Hepatocyte (in vitro differentiated cells): ENCODE measurements at regions not wholly inside any gene's neighbourhood (a gene's known extent, or its start where the extent isn't known, plus 50 kb on each side); places are given as distances from the start of the nearest gene placed in this dataset.

Source experiments
- EZH2phosphoT487 ChIP-seq: fragments of 200-600 bp; sonication (generic); IDR thresholded peaks from one replicate; pipeline ENCODE4 v1.6.1; 2018; ENCODE audit warnings: antibody characterized with exemption, mild to moderate bottlenecking, low read depth, moderate library complexity; ENCODE audit not compliant: unreplicated experiment, severe bottlenecking
- TF ChIP-seq, protein P1 (sequence below): fragments of 200-600 bp; sonication (generic); IDR thresholded peaks from 2 replicates; pipeline ENCODE4 v1.5.1; 2016; ENCODE audit warnings: antibody characterized with exemption, mild to moderate bottlenecking; ENCODE audit not compliant: poor library complexity

DNA sequence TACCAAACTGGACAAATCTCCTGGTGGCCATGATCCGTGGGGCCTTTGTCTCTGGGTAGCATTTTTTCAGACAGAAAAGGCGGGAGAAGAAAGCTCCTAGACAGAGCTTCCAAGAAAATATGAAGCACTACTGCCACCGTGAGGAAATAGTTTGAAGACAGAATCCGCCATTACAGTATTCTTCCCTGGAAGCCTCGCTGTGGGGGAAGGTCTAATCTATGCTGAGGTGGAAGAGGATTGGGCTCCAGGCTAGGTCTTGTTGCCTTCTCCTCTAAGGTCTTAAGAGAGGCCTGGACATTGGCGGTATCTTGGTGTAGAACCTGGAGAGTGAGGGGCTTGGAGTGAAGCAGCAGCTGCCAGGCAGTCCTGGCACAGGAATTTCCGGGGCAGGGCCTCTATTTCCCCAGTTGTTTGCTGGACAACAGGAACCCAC lies 218.9 kb downstream of the OR13H1 start:
- TF ChIP-seq, protein P1, sequence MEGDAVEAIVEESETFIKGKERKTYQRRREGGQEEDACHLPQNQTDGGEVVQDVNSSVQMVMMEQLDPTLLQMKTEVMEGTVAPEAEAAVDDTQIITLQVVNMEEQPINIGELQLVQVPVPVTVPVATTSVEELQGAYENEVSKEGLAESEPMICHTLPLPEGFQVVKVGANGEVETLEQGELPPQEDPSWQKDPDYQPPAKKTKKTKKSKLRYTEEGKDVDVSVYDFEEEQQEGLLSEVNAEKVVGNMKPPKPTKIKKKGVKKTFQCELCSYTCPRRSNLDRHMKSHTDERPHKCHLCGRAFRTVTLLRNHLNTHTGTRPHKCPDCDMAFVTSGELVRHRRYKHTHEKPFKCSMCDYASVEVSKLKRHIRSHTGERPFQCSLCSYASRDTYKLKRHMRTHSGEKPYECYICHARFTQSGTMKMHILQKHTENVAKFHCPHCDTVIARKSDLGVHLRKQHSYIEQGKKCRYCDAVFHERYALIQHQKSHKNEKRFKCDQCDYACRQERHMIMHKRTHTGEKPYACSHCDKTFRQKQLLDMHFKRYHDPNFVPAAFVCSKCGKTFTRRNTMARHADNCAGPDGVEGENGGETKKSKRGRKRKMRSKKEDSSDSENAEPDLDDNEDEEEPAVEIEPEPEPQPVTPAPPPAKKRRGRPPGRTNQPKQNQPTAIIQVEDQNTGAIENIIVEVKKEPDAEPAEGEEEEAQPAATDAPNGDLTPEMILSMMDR, result no peak
- TF ChIP-seq EZH2phosphoT487, result no peak
